OCI-LY1 (cell line): ENCODE measurements at regions not wholly inside any gene's neighbourhood (a gene's known extent, or its start where the extent isn't known, plus 50 kb on each side); places are given as distances from the start of the nearest gene placed in this dataset.

Experiments used
- CTCF ChIP-seq: fragments of 200-600 bp; sonication (generic), shearing (Covaris generic); IDR thresholded peaks from 2 replicates; pipeline ENCODE4 v1.5.1; 2017; ENCODE audit warnings: mild to moderate bottlenecking, antibody characterized with exemption, low read length, moderate library complexity, mixed read lengths
- EZH2 ChIP-seq: fragments of 200-600 bp; sonication (generic), shearing (Covaris generic); IDR thresholded peaks from 2 replicates; pipeline ENCODE4 v1.8.0; 2017; ENCODE audit warnings: borderline replicate concordance, mixed run types, mild to moderate bottlenecking, antibody characterized with exemption, low read length, moderate library complexity, mixed read lengths

- TF ChIP-seq CTCF, result no peak
- no peak for TF ChIP-seq EZH2
These were observed 356.0 kb upstream of the KYNU start for GRCh38 chr2:142521492-142521891.
